ENCODE measurements at regions not wholly inside any gene's neighbourhood (a gene's known extent, or its start where the extent isn't known, plus 50 kb on each side); places are given as distances from the start of the nearest gene placed in this dataset.

DNA sequence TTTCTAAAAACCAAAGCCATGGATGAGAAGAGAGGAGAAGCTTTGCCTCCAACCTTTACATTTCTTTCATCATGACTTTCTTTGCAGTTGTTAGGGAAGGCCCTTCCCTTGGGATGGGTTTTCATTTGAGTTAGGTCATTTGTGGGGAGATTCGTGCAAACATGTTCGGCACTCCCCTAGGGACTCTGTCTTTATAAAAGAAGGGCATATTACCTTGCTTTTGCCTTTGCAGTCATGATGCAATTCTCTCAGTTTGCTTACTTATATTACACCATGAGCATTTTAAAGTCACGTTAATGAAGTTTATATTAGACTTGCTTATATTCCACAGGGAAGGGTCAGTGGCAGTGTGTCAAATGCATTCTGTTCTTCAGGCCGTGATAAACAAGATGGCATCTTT, 289.3 kb upstream of the WWC1 start:
- H3K27ac ChIP-seq = no peak overlapping the region
- TF ChIP-seq, protein P1, sequence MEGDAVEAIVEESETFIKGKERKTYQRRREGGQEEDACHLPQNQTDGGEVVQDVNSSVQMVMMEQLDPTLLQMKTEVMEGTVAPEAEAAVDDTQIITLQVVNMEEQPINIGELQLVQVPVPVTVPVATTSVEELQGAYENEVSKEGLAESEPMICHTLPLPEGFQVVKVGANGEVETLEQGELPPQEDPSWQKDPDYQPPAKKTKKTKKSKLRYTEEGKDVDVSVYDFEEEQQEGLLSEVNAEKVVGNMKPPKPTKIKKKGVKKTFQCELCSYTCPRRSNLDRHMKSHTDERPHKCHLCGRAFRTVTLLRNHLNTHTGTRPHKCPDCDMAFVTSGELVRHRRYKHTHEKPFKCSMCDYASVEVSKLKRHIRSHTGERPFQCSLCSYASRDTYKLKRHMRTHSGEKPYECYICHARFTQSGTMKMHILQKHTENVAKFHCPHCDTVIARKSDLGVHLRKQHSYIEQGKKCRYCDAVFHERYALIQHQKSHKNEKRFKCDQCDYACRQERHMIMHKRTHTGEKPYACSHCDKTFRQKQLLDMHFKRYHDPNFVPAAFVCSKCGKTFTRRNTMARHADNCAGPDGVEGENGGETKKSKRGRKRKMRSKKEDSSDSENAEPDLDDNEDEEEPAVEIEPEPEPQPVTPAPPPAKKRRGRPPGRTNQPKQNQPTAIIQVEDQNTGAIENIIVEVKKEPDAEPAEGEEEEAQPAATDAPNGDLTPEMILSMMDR (IDR thresholded peaks at IDR 0.05) = no peak
- no peak for TF ChIP-seq ZFX (IDR thresholded peaks at IDR 0.05; ENCODE audit: borderline replicate concordance)

DNA sequence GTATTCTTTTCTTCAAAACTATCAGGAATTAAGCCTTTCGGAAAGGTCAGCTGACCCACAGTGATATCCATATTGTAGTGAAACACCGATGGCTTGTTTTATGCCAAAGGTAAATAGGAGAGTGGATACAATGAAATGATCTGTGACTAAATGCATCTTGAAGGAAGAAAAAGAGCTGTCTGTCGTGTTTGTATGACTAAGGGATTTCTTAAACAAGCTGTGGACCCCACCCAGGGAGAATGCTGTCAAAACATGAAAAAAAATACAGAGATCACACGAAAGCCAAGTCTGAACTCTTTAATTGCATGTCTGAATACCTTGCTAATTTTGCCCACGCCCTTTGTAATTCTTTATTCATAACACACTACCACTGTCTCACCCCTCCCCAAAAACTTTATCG, 286.4 kb upstream of the WWC1 start:
- no peak overlapping the region for H3K27ac ChIP-seq
- TF ChIP-seq ZFX (IDR thresholded peaks at IDR 0.05; ENCODE audit: borderline replicate concordance) = no peak
- TF ChIP-seq, protein P1 (IDR thresholded peaks at IDR 0.05) = no peak

DNA sequence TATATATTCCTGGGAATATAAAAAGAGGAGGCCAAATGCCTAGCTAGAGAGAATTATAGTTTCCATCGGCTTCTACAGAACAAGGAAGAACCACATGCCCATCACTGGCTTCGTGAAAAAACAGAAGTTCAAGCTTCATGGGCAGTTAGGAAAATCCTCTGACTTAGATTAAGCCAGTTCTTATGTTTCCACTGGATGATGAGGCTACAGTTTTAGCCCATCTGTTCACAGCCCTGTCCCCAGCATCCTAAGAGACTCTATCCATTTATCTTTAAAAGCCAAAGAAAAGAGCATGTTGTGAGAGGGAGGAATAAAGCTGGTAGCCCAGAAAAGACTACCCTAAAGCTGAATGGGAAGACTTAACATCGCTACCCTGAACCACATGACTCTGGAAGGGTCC, 285.5 kb upstream of the WWC1 start:
- H3K27ac ChIP-seq = no peak overlapping the region
- no peak for TF ChIP-seq ZFX (IDR thresholded peaks at IDR 0.05; ENCODE audit: borderline replicate concordance)
- TF ChIP-seq, protein P1 (IDR thresholded peaks at IDR 0.05) = no peak

DNA sequence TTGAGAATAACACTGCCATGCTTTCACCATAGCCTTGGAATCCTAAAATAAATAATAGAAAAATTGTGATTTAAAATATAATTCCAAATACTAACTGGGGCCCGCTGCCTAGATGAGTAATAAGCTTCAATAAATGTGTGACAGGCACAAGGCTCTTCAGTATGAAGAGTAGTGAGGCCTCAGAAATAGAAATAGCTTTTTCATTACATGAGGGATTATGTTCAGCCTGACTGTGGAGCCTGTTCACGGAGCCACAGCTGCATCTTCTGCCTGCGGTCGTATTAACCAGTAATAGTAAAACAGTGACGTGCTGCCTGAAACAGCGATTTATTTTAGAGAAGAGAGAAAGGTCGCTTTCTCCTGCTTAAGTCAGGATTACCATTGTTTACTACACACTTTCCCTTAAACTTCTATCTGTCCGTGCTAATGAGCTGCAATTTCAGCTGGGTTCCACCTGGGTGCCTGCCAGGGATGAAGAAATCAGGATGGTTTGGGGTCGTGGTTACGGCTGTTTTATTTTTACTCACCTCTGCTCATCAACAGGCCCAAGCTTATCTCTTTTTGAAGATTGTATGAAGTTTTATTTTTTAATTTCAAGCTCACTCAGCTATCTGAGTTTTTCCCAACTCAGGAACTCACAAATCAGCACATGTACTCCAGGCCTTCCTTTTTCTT, 284.9 kb upstream of the WWC1 start:
- TF ChIP-seq, protein P1 (IDR thresholded peaks at IDR 0.05) = no peak
- no peak for TF ChIP-seq ZFX (IDR thresholded peaks at IDR 0.05; ENCODE audit: borderline replicate concordance)
- H3K27ac ChIP-seq = no peak overlapping the region

DNA sequence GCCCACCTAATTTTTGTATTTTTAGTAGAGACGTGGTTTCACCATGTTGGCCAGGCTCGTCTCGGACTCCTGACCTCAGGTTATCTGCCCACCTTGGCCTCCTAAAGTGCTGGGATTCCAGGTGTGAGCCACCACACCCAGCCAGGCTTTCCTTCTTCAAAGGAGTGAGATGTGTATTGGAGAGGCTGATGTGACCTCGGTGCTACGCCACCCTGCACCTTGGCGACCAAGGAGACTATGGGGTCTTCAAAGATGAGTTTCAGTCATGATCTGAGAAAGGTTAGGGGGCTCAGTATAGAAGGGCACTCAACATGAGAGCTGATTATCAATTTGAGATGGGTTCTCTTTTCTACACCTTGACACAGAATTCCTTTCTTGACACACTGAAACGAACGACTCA, 284.2 kb upstream of the WWC1 start:
- H3K27ac ChIP-seq = no peak overlapping the region
- TF ChIP-seq ZFX (IDR thresholded peaks at IDR 0.05; ENCODE audit: borderline replicate concordance) = no peak
- TF ChIP-seq, protein P1 (IDR thresholded peaks at IDR 0.05) = no peak

DNA sequence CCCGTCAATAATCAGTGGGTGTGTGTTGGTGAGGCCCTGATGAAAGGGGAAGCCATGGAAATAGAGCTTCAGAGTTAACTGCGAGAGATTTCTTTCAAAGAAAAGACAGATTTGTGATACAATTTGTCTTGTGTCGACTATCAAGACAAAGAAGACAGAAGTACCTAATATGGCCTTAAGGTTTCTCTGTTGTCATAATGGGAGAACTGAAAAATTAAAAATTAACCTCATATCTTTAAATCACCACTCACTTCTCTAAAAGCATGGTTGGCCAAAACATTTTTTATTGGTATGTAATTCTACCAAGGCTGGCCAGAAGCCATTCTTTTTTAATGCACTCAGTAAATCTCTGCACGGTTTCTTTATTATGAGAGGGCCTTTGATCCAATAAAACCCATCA, 282.9 kb upstream of the WWC1 start:
- TF ChIP-seq, protein P1 (IDR thresholded peaks at IDR 0.05) = no peak
- no peak for TF ChIP-seq ZFX (IDR thresholded peaks at IDR 0.05; ENCODE audit: borderline replicate concordance)

DNA sequence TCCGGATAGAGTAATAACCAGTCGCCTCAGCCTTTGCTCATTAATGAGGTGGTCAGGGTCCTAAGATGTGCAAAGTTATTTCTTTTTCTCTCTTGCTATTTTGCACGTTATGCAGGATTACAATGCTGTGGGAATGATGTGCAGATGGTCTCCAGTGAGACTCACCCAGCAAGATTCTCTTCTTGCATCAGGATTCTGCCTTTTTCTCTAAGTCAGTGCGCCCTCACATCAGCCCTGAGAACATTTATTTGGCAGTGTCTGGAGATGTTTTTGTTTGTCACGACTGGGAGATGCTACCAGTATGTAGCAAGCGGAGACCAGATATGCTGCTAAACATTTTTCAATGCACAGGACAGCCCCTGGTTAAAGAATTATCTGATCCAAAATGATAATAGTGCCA, 280.3 kb upstream of the WWC1 start:
- H3K27ac ChIP-seq = no peak overlapping the region
- no peak for TF ChIP-seq ZFX (IDR thresholded peaks at IDR 0.05; ENCODE audit: borderline replicate concordance)
- TF ChIP-seq, protein P1 (IDR thresholded peaks at IDR 0.05) = no peak

More for the DNA sequence above, 282.9 kb upstream of the WWC1 start:
- peak overlapping the region; percentile 14; the same call in 1 of the 2 replicates for H3K27ac ChIP-seq
